IMR-90 (cell line): ENCODE measurements at regions not wholly inside any gene's neighbourhood (a gene's known extent, or its start where the extent isn't known, plus 50 kb on each side); places are given as distances from the start of the nearest gene placed in this dataset.
A peak's percentile ranks its signal among the peaks of the same experiment; 100 is the strongest.

Source experiments
- ATAC-seq: fragments of 200-7000 bp; cut with Tn5 transposase; 2 replicates; pipeline ENCODE4 v1.9.1; 2020; ENCODE audit warnings: low read depth, mild to moderate bottlenecking, moderate library complexity
- BruUV-seq: library from RNA; stranded (reverse); fragments of 400-500 nt; replicated peaks from 2 replicates; lab custom pipeline; 2021; lab: Mats Ljungman, UMichigan
- CTCF ChIA-PET: fragments of 300-600 bp; formaldehyde crosslinking; extraction: SDS; loops from one replicate; lab custom pipeline; 2021; ENCODE audit warnings: antibody characterized with exemption; lab: Yijun Ruan, JAX
- POLR2A ChIA-PET: fragments of 300-600 bp; sonication (Branson Sonifier 250); formaldehyde crosslinking; loops from one replicate; lab custom pipeline; 2022; ENCODE audit warnings: antibody characterized with exemption; ENCODE audit not compliant: unreplicated experiment; lab: Charles Lee
- DNase-seq: peaks from one replicate; pipeline ENCODE4 v3.0.0; 2013
- H2AFZ ChIP-seq: replicated peaks from 2 replicates; pipeline ENCODE3; 2013; ENCODE audit warnings: low read length, mild to moderate bottlenecking; ENCODE audit not compliant: poor library complexity
- H2AK5ac ChIP-seq: 2 replicates; pipeline ENCODE4 v1.6.1; 2013; ENCODE audit warnings: low read depth, low read length, inconsistent platforms
- H2AK9ac ChIP-seq: replicated peaks from 2 replicates; pipeline ENCODE3; 2013; ENCODE audit warnings: mild to moderate bottlenecking, low read depth, low read length, moderate library complexity; ENCODE audit not compliant: poor library complexity
- H2BK120ac ChIP-seq: 2 replicates; pipeline ENCODE4 v1.6.1; 2013; ENCODE audit warnings: low read depth, low read length, inconsistent platforms
- H2BK15ac ChIP-seq: 3 replicates; pipeline ENCODE4 v1.6.1; 2013; ENCODE audit warnings: low read depth, low read length, inconsistent platforms
- H2BK20ac ChIP-seq: 2 replicates; pipeline ENCODE4 v1.6.1; 2013; ENCODE audit warnings: low read depth, mild to moderate bottlenecking, inconsistent platforms, low read length, moderate library complexity
- H2BK5ac ChIP-seq: 2 replicates; pipeline ENCODE4 v1.6.1; 2013; ENCODE audit warnings: mild to moderate bottlenecking, low read depth, low read length, inconsistent platforms; ENCODE audit not compliant: poor library complexity, severe bottlenecking
- H3K14ac ChIP-seq: replicated peaks from 2 replicates; pipeline ENCODE4 v1.6.1; 2013; ENCODE audit warnings: low read depth, low read length, inconsistent platforms
- H3K18ac ChIP-seq: 2 replicates; pipeline ENCODE4 v1.6.1; 2013; ENCODE audit warnings: low read depth, low read length, control low read depth
- H3K23ac ChIP-seq: 2 replicates; pipeline ENCODE4 v1.6.1; 2013; ENCODE audit warnings: low read depth, low read length, inconsistent platforms
- H3K27ac ChIP-seq: 2 replicates; pipeline ENCODE4 v1.5.1; 2013; ENCODE audit warnings: mild to moderate bottlenecking, control low read depth, low read length; ENCODE audit not compliant: insufficient read depth
- H3K27me3 ChIP-seq: 2 replicates; pipeline ENCODE4 v1.6.1; 2013; ENCODE audit warnings: low read length; ENCODE audit not compliant: control insufficient read depth, insufficient read depth
- H3K36me3 ChIP-seq: 2 replicates; pipeline ENCODE4 v1.6.1; 2013; ENCODE audit warnings: low read length, mixed read lengths; ENCODE audit not compliant: control insufficient read depth, insufficient read depth
- H3K4ac ChIP-seq: 2 replicates; pipeline ENCODE4 v1.6.1; 2013; ENCODE audit warnings: low read depth, low read length, inconsistent platforms
- H3K4me1 ChIP-seq: 2 replicates; pipeline ENCODE4 v1.6.1; 2013; ENCODE audit warnings: low read length, mixed read lengths; ENCODE audit not compliant: control insufficient read depth, insufficient read depth
- H3K4me2 ChIP-seq: 2 replicates; pipeline ENCODE4 v1.6.1; 2013; ENCODE audit warnings: low read depth, mild to moderate bottlenecking, control low read depth, low read length, moderate library complexity
- H3K4me3 ChIP-seq: 2 replicates; pipeline ENCODE4 v1.5.1; 2013; ENCODE audit warnings: low read depth, mild to moderate bottlenecking, control low read depth, low read length, moderate library complexity; ENCODE audit not compliant: insufficient read depth
- H3K56ac ChIP-seq: 2 replicates; pipeline ENCODE4 v1.6.1; 2013; ENCODE audit warnings: low read length, inconsistent platforms; ENCODE audit not compliant: insufficient read depth; ENCODE audit errors: extremely low read depth
- H3K79me1 ChIP-seq, 2 experiments: 2 replicates each; pipeline ENCODE4 v1.6.1; 2013; ENCODE audit warnings: low read length in 2 of 2, inconsistent platforms in 1 of 2, low read depth in 1 of 2
- H3K9ac ChIP-seq: 2 replicates; pipeline ENCODE4 v1.6.1; 2013; ENCODE audit warnings: low read depth, low read length, control low read depth
- H3K9me1 ChIP-seq: 2 replicates; pipeline ENCODE4 v1.6.1; 2013; ENCODE audit warnings: low read length, inconsistent platforms; ENCODE audit not compliant: insufficient read depth
- H3K9me3 ChIP-seq: 2 replicates; pipeline ENCODE4 v1.6.1; 2013; ENCODE audit warnings: low read length; ENCODE audit not compliant: control insufficient read depth, insufficient read depth
- H4K20me1 ChIP-seq: 2 replicates; pipeline ENCODE4 v1.6.1; 2013; ENCODE audit warnings: low read length, inconsistent platforms; ENCODE audit not compliant: insufficient read depth
- H4K5ac ChIP-seq: 2 replicates; pipeline ENCODE4 v1.6.1; 2013; ENCODE audit warnings: mild to moderate bottlenecking, low read depth, low read length, control low read depth
- H4K8ac ChIP-seq, 2 experiments: 2 replicates each; pipeline ENCODE4 v1.6.1; 2013; ENCODE audit warnings: low read depth in 2 of 2, low read length in 2 of 2, control low read depth in 1 of 2, inconsistent platforms in 1 of 2
- H4K91ac ChIP-seq: 2 replicates; pipeline ENCODE4 v1.6.1; 2013; ENCODE audit warnings: low read depth, low read length, inconsistent platforms; ENCODE audit not compliant: insufficient read depth
- RFX5 ChIP-seq: IDR thresholded peaks from 2 replicates; pipeline ENCODE4 v1.8.0; 2012; ENCODE audit warnings: low read depth, mild to moderate bottlenecking, low read length, moderate library complexity
- WGBS, 2 experiments: methylation state at CpG; one replicate each; pipeline versions ENCODE4 v1.1.5 to v1.1.7; 2013; ENCODE audit warnings: missing lambda C conversion rate in 2 of 2; ENCODE audit not compliant: insufficient read length in 1 of 2; ENCODE audit errors: extremely low coverage in 2 of 2; 5-methylcytosine and 5-hydroxymethylcytosine counted together
- dilution Hi-C: fragments of 300-500 bp; cut with HindIII; formaldehyde crosslinking; loops from one replicate; pipeline ENCODE4 v1.14.3; 2018; ENCODE audit warnings: low sequenced_read_pairs; ENCODE audit not compliant: unreplicated experiment
- in situ Hi-C: fragments of 300-500 bp; cut with MboI; formaldehyde crosslinking; loops from 3 replicates; pipeline ENCODE4 v1.14.3; 2019; ENCODE audit warnings: low sequenced_read_pairs, inconsistent platforms, mixed read lengths
- intact Hi-C: fragments of 100-400 bp; cut with micrococcal nuclease; formaldehyde crosslinking; loops from 2 replicates; pipeline ENCODE4 v1.10.0; 2022

DNA sequence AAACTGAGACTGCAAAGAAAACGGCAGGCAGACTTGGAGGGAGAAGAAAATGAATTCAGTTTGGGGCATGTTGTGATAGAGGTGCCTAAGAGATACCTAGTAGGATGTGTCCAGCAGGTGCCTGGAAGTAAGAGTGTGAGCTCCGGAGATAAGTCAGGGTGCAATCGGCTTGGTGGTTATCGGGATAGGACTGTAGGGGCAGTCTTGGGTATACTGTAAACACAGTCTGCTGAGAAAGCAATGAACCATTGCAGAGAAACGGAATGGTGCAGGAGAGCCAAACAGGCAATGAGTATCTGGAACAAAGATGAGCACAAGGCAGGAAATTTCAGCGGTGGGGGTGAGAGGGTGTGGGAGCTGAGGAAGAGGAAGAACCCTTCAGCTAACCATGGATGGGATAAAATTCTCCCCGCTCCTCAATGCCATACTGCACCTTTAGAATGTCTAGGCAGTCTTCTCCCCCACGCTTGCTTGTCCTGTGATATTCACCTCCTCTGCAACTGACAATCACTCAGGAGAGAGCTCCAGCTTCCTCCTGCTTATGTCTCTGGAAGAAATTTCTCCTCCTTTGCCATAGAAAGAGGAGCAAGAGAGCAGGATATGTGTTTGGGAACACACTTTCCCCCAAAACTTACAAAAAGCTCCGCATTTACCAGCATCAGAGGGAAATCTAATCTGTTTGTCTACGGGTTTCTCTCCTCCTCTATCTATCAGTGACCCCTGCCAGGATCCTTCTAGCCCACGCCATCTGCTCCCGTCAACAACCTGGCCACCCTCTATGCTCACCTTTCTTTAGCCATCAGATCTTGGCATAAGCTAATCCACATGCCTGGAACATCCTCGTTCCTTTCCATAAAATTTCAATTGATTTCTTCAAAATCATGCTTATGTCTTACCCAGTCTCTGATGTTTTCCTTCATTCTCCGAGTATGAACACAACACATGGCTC, 381.7 kb upstream of the JARID2 start:
- Histone ChIP-seq H3K14ac (no peak overlapping the region), H4K91ac (no peak overlapping the region), H3K4ac (peak overlapping the region; percentile 5; the same call in 1 of the 2 replicates), H3K4me1 (peaks cover 11% of the 10 kb centered on the region), H3K27ac (no peak overlapping the region), H4K20me1 (no peaks in the 10 kb centered on the region), H2BK20ac (no peak overlapping the region), H3K56ac (no peak overlapping the region), H2AFZ (no peak overlapping the region), H4K8ac (peak overlapping the region in 1 of 2 experiments; percentile 10; a peak in 1 of 4 replicates), H2BK5ac (no peak overlapping the region), H4K5ac (no peak overlapping the region), H3K18ac (no peak overlapping the region), H2BK15ac (no peak overlapping the region; the same call in 2 of the 3 replicates), H3K9me1 (peaks cover 6% of the 10 kb centered on the region), H2BK120ac (no peak overlapping the region; the same call in 1 of the 2 replicates), H3K23ac (no peak overlapping the region), H3K4me3 (no peak overlapping the region), H3K36me3 (no peaks in the 10 kb centered on the region), H3K9me3 (no peaks in the 10 kb centered on the region), H2AK9ac (peak overlapping the region; percentile 35), H3K27me3 (no peaks in the 10 kb centered on the region), H3K9ac (no peak overlapping the region), H2AK5ac (no peak overlapping the region), H3K4me2 (no peak overlapping the region), H3K79me1 (no peaks in the 10 kb centered on the region)
- intact Hi-C loops: no loop called here
- in situ Hi-C loops: no loop called here
- ChIA-PET CTCF (no interaction called here), POLR2A (no interaction called here)
- 69% methylated on average over 9 of the region's 14 CpGs; no CpG with 5 or more reads in 1 of the 2 experiments for WGBS, 2 experiments
- no peak for DNase-seq
- dilution Hi-C loops: no loop called here
- TF ChIP-seq RFX5: no peak
- no TSS peak for BruUV-seq
- ATAC-seq: no peak
